A673 (cell line): ENCODE measurements at regions not wholly inside any gene's neighbourhood (a gene's known extent, or its start where the extent isn't known, plus 50 kb on each side); places are given as distances from the start of the nearest gene placed in this dataset.

Source experiments
- EZH2 ChIP-seq: fragments of 200-600 bp; sonication (generic); IDR thresholded peaks from 2 replicates; pipeline ENCODE4 v1.6.1; 2017; ENCODE audit warnings: borderline replicate concordance, low read depth, mild to moderate bottlenecking, mixed read lengths, antibody characterized with exemption, low read length; ENCODE audit not compliant: poor library complexity, severe bottlenecking
- TF ChIP-seq, protein P1 (sequence below): fragments of 300-800, 200-600 bp; sonication (generic); conservative IDR thresholded peaks from 2 replicates; pipeline ENCODE4 v1.5.1; 2017; ENCODE audit warnings: low read depth, mild to moderate bottlenecking, antibody characterized with exemption, low read length, moderate library complexity, mixed read lengths

DNA sequence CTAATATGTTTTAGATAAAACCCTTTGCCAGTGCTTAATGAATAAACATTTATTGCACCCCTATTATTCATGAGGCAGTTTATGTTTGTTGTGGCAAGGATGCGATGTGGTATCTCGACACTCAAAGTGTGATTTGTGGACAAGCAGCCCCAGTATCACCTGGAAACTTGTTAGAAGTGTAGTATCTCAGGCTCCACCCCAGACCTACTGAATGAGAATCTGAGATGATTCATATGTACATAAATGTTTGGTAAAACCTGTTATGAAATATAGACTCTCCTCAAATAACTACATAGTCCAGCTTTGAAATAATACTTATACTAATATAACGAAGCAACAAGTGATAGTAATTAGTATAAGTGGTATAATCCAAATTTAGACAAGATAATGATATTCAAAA lies 914.8 kb downstream of the TUSC7 start:
- TF ChIP-seq, protein P1, sequence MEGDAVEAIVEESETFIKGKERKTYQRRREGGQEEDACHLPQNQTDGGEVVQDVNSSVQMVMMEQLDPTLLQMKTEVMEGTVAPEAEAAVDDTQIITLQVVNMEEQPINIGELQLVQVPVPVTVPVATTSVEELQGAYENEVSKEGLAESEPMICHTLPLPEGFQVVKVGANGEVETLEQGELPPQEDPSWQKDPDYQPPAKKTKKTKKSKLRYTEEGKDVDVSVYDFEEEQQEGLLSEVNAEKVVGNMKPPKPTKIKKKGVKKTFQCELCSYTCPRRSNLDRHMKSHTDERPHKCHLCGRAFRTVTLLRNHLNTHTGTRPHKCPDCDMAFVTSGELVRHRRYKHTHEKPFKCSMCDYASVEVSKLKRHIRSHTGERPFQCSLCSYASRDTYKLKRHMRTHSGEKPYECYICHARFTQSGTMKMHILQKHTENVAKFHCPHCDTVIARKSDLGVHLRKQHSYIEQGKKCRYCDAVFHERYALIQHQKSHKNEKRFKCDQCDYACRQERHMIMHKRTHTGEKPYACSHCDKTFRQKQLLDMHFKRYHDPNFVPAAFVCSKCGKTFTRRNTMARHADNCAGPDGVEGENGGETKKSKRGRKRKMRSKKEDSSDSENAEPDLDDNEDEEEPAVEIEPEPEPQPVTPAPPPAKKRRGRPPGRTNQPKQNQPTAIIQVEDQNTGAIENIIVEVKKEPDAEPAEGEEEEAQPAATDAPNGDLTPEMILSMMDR, result no peak
- no peak for TF ChIP-seq EZH2
